ENCODE measurements at regions not wholly inside any gene's neighbourhood (a gene's known extent, or its start where the extent isn't known, plus 50 kb on each side); places are given as distances from the start of the nearest gene placed in this dataset.

DNA sequence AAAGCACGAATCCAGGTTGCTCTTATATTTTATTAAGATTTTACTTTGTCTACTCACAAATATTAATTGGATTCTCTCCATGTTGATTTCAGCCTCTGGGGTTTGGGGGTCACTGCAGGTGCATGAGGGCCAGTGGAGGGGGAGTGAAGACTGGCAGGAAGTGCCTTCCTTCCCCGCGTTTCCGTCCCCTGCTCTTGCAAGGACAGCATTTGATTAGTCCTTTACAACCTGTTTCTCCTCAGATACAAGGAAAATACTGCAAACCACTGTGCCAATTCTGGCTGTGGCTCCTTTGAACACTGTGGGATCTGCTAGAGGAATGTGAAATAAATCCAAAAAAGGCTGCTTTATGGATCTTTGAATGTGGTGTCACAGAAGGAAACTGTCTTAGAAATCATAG is 291.8 kb downstream of the ETNK1 start:
- TF ChIP-seq, protein P1, sequence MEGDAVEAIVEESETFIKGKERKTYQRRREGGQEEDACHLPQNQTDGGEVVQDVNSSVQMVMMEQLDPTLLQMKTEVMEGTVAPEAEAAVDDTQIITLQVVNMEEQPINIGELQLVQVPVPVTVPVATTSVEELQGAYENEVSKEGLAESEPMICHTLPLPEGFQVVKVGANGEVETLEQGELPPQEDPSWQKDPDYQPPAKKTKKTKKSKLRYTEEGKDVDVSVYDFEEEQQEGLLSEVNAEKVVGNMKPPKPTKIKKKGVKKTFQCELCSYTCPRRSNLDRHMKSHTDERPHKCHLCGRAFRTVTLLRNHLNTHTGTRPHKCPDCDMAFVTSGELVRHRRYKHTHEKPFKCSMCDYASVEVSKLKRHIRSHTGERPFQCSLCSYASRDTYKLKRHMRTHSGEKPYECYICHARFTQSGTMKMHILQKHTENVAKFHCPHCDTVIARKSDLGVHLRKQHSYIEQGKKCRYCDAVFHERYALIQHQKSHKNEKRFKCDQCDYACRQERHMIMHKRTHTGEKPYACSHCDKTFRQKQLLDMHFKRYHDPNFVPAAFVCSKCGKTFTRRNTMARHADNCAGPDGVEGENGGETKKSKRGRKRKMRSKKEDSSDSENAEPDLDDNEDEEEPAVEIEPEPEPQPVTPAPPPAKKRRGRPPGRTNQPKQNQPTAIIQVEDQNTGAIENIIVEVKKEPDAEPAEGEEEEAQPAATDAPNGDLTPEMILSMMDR (IDR thresholded peaks at IDR 0.05; ENCODE audit: low read depth, low read length) = no peak
- TF ChIP-seq EZH2phosphoT487 (IDR thresholded peaks at IDR 0.05; ENCODE audit: low read depth) = no peak
